ENCODE measurements at regions not wholly inside any gene's neighbourhood (a gene's known extent, or its start where the extent isn't known, plus 50 kb on each side); places are given as distances from the start of the nearest gene placed in this dataset.

GRCh38 chr20:24389686-24390085 is 79.7 kb upstream of the SYNDIG1 start:
- TF ChIP-seq CTCF (conservative IDR thresholded peaks at IDR 0.05; ENCODE audit: low read depth, low read length), result no peak
- H3K4me3 ChIP-seq (ENCODE audit: low read length), result no peak overlapping the region
- no peak for DNase-seq (ENCODE audit: low read depth)

DNA sequence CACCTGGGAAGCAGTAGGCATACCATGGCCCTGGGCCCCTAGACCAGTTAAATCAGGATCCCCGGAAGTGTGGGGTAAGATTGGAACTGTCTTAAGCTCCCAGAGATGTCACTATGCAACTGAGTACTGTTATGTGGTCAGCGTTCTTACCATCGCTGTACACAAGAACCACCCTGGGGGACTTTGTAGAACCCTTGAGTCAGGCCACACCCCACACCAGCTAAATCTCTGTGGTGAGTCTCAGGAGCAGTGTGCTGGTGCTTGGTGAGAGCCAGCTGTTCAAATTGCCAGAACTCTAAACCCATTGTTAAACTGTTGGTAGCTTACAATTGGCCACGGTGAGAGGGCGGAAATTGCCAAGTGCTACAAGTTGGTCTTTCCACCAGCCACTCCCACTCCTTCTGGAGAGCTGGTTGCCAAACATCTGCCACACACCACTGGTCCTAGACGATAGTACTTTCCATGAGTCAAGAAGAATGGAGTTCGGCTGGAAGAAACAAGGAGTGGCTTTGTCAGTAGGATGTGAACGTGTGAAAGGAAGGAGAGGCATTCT is 80.5 kb upstream of the SYNDIG1 start:
- DNase-seq (ENCODE audit: low read depth), result no peak
- no peak for TF ChIP-seq CTCF (conservative IDR thresholded peaks at IDR 0.05; ENCODE audit: low read depth, low read length)
- no peak overlapping the region for H3K4me3 ChIP-seq (ENCODE audit: low read length)

DNA sequence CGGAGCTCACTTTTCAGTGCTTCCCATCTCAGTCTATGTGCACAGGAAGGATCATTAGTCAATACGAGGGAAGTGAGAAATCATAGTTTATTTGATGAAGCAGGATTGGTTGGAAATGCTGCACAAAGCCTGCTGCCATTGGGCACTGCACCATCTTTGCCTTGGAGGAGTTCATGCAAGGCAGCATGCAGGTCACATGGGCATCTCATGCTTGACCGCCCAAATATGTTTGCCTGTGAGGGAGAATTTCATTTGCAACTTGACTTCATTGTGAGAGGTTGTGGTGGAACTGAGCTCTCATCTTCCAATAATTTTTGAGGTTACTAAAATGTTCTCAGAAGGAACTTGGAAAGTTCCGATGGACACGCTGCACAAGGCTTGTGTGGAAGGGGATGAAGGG is 83.9 kb upstream of the SYNDIG1 start:
- no peak overlapping the region for H3K4me3 ChIP-seq (ENCODE audit: low read length)

GRCh38 chr20:24384865-24385264 is 84.6 kb upstream of the SYNDIG1 start:
- DNase-seq (ENCODE audit: low read depth), result no peak
- no peak for TF ChIP-seq CTCF (conservative IDR thresholded peaks at IDR 0.05; ENCODE audit: low read depth, low read length)
- no peak overlapping the region for H3K4me3 ChIP-seq (ENCODE audit: low read length)

More for the DNA sequence above, 83.9 kb upstream of the SYNDIG1 start:
- no peak for DNase-seq (ENCODE audit: low read depth)
- no peak for TF ChIP-seq CTCF (conservative IDR thresholded peaks at IDR 0.05; ENCODE audit: low read depth, low read length)

- no peak for TF ChIP-seq CTCF (conservative IDR thresholded peaks at IDR 0.05; ENCODE audit: low read depth, low read length)
- H3K4me3 ChIP-seq (ENCODE audit: low read length), result no peak overlapping the region
Measured at GRCh38 chr20:24382743-24383142, 86.7 kb upstream of the SYNDIG1 start.

GRCh38 chr20:24382331-24382730 is 87.1 kb upstream of the SYNDIG1 start:
- no peak overlapping the region for H3K4me3 ChIP-seq (ENCODE audit: low read length)
- no peak for TF ChIP-seq CTCF (conservative IDR thresholded peaks at IDR 0.05; ENCODE audit: low read depth, low read length)
- no peak for DNase-seq (ENCODE audit: low read depth)

More at GRCh38 chr20:24382743-24383142, 86.7 kb upstream of the SYNDIG1 start:
- DNase-seq (ENCODE audit: low read depth), result no peak

DNA sequence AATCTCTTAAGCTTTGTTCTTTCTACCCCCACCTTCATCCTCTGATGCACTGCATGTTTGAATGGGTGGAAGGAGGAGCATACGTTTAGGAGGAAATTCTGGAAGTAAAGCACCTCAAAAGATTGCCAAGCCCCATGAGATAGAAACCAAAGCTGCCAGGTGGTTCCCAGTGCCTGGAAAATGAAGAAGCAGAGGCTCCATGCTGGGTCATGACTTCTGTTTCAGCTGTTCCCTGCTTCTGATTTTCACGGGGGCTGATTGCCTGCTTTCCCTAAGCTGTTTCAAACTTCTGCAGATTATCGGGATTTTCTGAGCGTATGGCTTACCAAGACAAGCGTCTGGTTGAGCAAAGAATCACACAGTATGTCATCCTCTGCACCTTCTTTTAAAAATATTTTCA is 87.5 kb upstream of the SYNDIG1 start:
- DNase-seq (ENCODE audit: low read depth), result no peak
- no peak overlapping the region for H3K4me3 ChIP-seq (ENCODE audit: low read length)
- TF ChIP-seq CTCF (conservative IDR thresholded peaks at IDR 0.05; ENCODE audit: low read depth, low read length), result no peak

Measured in retinal pigment epithelial cell (primary cell).